Stimulated activated CD8-positive, alpha-beta memory T cell treated with anti-CD3 and anti-CD28 coated beads, Interleukin-15, amount 100 ng/mL, for 24 hours (primary cell): ENCODE measurements at regions not wholly inside any gene's neighbourhood (a gene's known extent, or its start where the extent isn't known, plus 50 kb on each side); places are given as distances from the start of the nearest gene placed in this dataset.

ENCODE experiments used
- DNase-seq: peaks from one replicate; pipeline ENCODE4 v3.0.0-alpha.2; 2020; ENCODE audit warnings: low read depth

DNA sequence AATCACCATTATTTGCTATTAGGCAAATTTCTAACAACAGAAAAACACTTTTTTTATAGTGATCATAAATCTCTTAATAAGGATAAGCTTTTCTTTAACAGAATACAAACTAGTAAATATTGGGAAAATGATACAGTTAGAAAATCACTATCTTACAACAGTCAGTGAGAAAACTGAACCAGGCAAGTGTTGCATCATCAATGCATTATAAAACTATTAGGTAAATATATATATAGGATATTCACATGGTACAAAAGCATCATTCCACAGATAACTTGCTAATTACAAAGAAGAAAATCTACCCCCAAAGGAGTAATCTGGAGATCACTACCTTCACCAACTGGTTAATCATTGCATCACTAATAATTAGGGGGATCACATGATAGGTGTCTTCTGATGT, 652.1 kb downstream of the HACE1 start:
- no peak for DNase-seq

DNA sequence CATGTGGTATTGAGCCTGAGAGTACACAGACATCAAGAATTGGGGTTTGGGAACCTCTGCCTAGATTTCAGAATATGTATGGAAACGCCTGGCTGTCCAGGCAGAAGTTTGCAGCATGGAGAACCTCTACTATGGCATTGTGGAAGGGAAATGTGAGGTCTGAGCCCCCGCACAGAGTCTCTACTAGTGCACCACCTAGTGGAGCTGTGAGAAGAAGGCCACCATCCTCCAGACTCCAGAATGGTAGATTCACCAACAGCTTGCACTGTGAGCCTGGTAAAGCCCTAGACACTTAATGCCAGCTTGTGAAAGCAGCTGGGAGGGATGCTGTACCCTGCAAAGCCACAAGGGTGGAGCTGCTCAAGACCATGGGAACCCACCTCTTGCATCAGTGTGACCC, 658.2 kb downstream of the HACE1 start:
- no peak for DNase-seq

DNA sequence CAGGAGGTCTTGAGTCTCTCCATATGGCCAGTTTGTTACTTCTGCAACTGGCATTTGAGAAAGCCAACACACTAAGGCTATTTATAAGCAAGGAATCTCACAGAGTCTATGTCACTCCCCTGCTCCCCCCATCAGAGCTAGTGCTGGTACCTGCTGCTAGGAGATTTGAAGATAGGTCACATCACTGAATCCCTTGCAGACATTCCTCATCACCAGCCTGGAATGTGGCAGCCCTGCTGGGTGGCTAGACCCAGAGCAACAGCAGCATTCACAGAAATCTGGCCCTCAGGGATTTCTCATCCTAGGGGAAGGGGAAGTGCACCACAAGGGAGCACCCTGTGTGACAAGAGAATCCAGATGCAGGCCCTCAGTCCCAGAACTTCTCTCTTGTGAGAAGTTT, 672.1 kb downstream of the HACE1 start:
- no peak for DNase-seq

- no peak for DNase-seq
These were observed 672.9 kb downstream of the HACE1 start for GRCh38 chr6:104186831-104187230.

DNA sequence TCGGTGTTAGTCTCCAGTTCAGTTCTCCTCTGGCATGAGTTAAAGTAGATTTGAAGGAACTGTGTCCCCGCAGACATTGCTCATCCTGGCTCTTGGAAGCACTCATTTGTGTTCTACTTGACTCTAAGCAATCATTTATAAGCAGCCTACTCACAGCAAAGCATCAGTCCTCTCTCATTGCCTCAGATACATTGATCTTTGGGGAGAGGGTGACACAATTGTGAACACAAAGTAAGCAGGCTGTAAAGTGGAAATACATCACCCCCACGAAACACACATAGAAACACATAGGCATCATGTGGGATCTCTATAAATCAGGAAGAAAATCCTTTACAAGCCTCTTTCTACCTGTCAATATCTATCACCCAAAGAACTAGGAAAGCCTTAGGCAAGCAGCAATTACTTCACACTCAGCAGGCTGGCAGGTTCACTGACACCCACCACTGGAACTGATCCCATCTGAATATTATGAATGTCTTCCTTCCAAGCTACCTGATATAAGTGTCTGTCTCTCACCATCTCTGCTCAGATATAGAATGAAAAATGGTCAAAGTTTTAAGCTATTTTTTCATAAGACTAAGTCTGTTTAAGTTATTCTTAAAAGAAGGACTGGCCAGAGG, 675.8 kb downstream of the HACE1 start:
- DNase-seq = no peak

DNA sequence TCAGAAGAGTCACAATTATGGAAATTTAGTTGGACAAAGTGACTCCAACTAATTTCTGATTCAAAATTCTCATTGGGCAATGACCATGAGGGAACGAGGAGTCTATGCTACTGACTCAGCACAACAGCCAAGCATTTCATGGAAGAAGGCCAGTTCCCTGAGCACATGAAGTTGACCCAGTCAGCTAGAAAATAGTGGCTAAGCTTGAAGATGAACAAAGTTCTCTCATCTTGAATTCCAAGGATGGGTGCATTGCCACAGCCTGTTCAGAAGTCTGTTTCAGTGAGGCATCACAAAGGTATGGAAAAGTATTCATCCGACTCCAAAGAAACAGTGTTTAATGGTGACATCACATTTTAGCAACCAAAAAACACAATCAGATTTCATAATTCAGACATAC, 676.9 kb downstream of the HACE1 start:
- DNase-seq = no peak

GRCh38 chr6:104173668-104174067, 686.1 kb downstream of the HACE1 start:
- no peak for DNase-seq

GRCh38 chr6:104170401-104170800, 689.3 kb downstream of the HACE1 start:
- DNase-seq = no peak

DNA sequence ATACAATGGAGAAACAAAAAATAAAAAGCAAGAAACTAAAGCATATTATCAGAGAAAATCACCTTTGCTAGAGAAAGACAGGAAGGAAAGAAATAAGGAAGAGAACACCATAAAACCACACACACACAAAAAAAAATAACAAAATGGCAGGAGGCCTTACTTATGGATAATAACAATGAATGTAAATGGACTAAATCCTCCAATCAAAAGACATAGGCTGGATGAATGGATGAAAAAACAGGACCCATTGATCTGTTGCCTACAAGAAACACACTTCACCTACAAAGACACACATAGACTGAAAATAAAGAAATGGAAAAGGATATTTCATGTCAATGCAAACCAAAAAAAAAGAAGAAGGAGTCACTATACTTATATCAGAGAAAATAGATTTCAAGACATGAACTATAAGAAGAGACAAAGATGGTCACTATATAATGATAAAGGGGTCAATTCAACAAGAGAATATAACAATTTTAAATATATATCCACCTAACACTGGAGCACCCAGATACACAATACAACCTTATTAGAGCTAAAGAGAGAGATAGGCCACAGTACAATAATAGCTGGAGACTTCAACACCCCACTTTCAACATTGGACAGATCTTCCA, 693.6 kb downstream of the HACE1 start:
- DNase-seq = no peak

- no peak for DNase-seq
These were observed 697.6 kb downstream of the HACE1 start for GRCh38 chr6:104162036-104162669.

DNA sequence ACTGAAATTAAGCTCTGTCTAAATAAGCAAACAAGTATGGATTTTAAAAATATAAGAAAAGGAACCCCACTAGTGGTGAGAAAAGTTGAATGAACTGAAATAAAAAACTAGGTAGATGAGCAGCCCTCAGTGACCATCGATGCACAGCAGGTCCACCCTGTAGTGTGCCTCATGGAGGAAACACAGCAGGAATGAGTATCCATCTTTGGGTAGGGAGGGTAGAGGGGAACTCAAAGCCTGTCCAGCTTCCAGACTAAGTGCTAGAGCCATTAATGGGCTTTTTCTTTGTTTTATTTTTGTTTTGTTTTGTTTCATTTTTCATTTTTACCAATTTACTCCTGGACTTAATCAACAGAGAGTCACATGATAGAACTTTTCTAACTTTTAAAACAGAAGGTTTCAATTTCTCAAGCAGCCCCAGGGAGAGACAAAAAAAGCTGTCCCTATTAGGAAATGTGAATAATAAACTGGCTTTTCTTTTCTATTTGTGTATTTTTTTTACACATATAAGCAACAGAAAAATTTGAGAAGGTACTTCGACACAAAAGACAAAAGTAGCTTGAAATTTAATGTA, 700.6 kb downstream of the HACE1 start:
- DNase-seq = no peak

DNA sequence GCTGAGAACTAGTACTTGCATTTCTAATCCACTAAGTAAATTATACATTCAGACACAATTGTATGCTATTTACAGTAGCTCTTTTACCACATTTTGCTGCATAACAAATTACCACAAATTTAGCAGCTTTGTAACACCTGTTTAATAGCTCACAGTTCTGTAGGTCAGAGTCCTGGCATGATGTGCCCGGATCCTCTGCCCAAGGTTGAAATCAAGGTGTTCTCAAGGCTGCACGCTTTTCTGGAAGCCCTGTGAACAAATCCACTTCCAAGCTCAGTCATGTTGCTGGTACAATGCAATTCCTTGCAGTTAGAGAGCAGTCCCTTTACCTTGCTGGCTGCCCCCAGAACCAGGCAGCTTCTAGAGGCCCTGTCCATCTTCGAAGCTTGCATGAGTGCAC, 716.0 kb downstream of the HACE1 start:
- DNase-seq = no peak

DNA sequence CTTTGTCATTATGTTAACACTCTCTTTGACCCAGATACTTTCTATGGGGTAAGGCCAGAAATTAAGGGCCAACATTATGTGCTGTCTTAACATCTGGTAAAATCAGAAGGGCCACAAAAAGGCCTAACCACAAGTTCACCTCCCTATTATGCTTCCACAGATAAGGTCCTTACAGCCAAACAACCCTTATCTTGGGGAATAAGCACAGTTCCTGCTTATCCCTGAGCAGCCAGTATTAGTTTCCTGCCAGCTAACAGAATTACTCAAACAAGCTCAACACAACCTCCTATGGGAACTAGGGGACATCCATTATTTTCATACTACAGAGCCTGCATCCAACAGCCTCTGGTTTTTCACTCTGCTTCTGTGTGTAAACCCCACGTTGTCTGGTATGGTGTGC, 724.8 kb downstream of the HACE1 start:
- no peak for DNase-seq

DNA sequence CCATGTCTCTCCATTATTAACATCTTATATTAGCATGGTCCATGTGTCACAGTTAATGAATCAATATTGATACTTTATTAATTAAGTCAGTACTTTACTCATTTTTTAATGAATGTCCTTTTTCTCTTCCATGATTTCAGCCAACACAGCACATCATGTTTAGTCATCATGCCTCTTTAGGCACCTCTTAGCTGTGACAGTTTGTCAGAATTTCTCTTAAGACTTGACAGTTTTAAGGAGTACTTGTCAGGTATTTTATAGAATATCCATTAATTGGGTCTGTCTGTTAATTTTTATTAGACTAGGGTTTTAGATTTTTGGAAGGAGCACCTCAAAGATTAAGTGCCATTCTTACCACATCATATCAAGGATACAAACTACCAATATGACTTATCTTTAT, 729.4 kb downstream of the HACE1 start:
- no peak for DNase-seq

GRCh38 chr6:104126315-104127005, 733.3 kb downstream of the HACE1 start:
- DNase-seq = no peak

DNA sequence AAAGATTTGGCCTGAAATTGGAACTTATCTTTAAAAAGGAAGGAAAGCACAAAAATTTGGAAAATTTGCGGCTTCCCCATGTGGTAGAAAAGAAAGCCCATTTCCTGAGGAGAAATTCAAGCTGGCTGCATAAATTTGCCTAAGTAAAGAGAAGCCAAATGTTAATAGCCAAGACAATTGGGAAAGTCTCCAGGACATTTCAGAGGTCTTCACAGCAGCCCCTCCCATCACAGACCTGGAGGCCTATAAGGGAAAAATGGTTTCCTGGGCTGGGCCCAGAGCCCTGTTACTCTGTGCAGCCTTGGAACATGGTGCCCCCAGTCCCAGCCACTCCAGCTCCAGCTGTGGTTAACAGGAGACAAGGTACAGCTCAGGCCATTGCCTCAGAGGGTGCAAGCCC, 736.5 kb downstream of the HACE1 start:
- no peak for DNase-seq

GRCh38 chr6:104118274-104118673, 741.4 kb downstream of the HACE1 start:
- DNase-seq = no peak

DNA sequence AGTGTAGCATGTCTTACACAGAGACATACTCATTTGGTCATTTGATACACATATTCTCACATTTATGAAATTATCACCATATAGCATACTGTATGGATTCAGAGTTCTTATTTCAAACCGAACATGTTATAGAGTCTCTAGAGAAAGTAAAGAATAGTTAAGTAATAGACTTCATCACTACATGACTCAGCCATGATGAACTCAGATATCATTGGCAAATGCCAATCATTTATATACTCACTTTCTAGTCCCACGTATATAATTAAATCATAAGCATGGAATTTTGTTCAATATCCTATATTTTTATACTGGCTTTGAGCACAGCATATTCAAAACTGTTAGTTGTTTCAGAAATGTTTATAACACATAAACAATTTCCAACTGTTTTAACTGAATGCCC, 749.9 kb downstream of the HACE1 start:
- DNase-seq = no peak

DNA sequence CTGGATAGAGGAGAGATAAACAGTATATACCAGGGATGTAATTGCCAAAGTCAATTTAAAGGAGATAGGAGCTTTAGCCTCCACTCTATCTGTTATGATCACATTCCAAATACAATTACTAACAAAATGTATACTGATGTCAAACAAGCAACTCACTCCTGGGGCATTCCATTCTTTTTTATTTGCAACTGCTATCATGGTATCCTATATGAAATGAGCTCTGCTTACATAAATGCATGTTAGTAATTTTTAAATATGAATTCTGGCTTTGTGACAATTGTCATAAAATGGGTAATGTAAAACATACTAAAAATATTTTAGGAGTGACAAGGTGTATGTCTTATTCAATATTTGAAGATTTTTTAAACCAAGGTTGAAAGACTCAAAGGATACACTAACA, 751.1 kb downstream of the HACE1 start:
- DNase-seq = no peak

GRCh38 chr6:104095661-104096416, 763.9 kb downstream of the HACE1 start:
- DNase-seq = no peak

GRCh38 chr6:104087765-104088164, 772.0 kb downstream of the HACE1 start:
- no peak for DNase-seq

DNA sequence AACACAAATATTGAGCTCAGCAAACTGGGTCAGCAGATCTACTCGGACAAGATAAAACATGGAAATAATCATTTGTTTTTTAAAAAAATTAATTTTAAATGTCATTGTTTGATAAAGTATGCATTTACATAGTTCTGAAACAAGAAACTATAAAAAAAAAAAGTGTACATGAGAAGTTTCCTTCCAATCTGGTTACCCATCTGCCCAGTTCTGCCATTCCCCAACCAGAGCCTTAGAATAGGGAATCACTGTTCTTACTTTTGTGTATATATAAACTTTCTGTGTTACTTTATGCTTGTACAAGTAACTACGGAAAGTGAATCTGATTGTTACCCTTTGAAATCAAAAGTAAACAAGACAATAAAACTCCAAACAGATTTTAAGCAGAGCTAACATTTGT, 791.4 kb downstream of the HACE1 start:
- DNase-seq = no peak
